ENCODE measurements at regions not wholly inside any gene's neighbourhood (a gene's known extent, or its start where the extent isn't known, plus 50 kb on each side); places are given as distances from the start of the nearest gene placed in this dataset.

GRCh38 chr14:83044001-83044400 is 1510.3 kb upstream of the SEL1L start:
- TF ChIP-seq POLR2A (IDR thresholded peaks at IDR 0.05; ENCODE audit: low read length), result no peak
- TF ChIP-seq GATA1 (IDR thresholded peaks at IDR 0.05; ENCODE audit: low read depth, low read length), result no peak

All from erythroblast (primary cell).